ENCODE measurements at regions not wholly inside any gene's neighbourhood (a gene's known extent, or its start where the extent isn't known, plus 50 kb on each side); places are given as distances from the start of the nearest gene placed in this dataset.
A peak's percentile ranks its signal among the peaks of the same experiment; 100 is the strongest.

- H3K4me2 ChIP-seq (ENCODE audit: insufficient read depth, low read length): peak overlapping the region; percentile 71
- H3K4me3 ChIP-seq (ENCODE audit: insufficient read depth, low read length): peak overlapping the region; percentile 61
- no peak for DNase-seq (ENCODE audit: insufficient read length, low spot score, missing footprints)
- H3K36me3 ChIP-seq (ENCODE audit: insufficient read depth, low read length): no peaks in the 10 kb centered on the region
- H3K27ac ChIP-seq (ENCODE audit: low read depth, low read length): no peak overlapping the region
- no peaks in the 10 kb centered on the region for H3K9me3 ChIP-seq (ENCODE audit: low read depth, low read length)
- H4K20me1 ChIP-seq (ENCODE audit: insufficient read depth, low read length): no peaks in the 10 kb centered on the region
- TF ChIP-seq CTCF (IDR thresholded peaks at IDR 0.05; ENCODE audit: extremely low read depth, low read depth, low read length): no peak
- H3K79me2 ChIP-seq (ENCODE audit: insufficient read depth, low read length): no peaks in the 10 kb centered on the region
- no peaks in the 10 kb centered on the region for H3K4me1 ChIP-seq (ENCODE audit: insufficient read depth, low read length)
- H2AFZ ChIP-seq (ENCODE audit: low read length): peak overlapping the region; percentile 74
- H3K27me3 ChIP-seq (ENCODE audit: insufficient read depth, low read length): no peaks in the 10 kb centered on the region
These were observed 109.4 kb upstream of the CCND2 start for GRCh38 chr12:4164188-4164558.

GRCh38 chr12:4161718-4162117 lies 111.8 kb upstream of the CCND2 start:
- Histone ChIP-seq H3K4me1 (ENCODE audit: insufficient read depth, low read length) (no peaks in the 10 kb centered on the region), H3K36me3 (ENCODE audit: insufficient read depth, low read length) (no peaks in the 10 kb centered on the region), H3K27me3 (ENCODE audit: insufficient read depth, low read length) (no peaks in the 10 kb centered on the region), H3K27ac (ENCODE audit: low read depth, low read length) (no peak overlapping the region), H3K79me2 (ENCODE audit: insufficient read depth, low read length) (no peaks in the 10 kb centered on the region), H3K4me2 (ENCODE audit: insufficient read depth, low read length) (no peak overlapping the region), H2AFZ (ENCODE audit: low read length) (no peak overlapping the region), H3K4me3 (ENCODE audit: insufficient read depth, low read length) (no peak overlapping the region), H3K9me3 (ENCODE audit: low read depth, low read length) (no peaks in the 10 kb centered on the region), H4K20me1 (ENCODE audit: insufficient read depth, low read length) (no peaks in the 10 kb centered on the region)
- no peak for DNase-seq (ENCODE audit: insufficient read length, low spot score, missing footprints)
- no peak for TF ChIP-seq CTCF (IDR thresholded peaks at IDR 0.05; ENCODE audit: extremely low read depth, low read depth, low read length)

- Histone ChIP-seq H3K9me3 (ENCODE audit: low read depth, low read length) (no peaks in the 10 kb centered on the region), H2AFZ (ENCODE audit: low read length) (no peak overlapping the region), H4K20me1 (ENCODE audit: insufficient read depth, low read length) (no peaks in the 10 kb centered on the region), H3K27me3 (ENCODE audit: insufficient read depth, low read length) (no peaks in the 10 kb centered on the region), H3K36me3 (ENCODE audit: insufficient read depth, low read length) (no peaks in the 10 kb centered on the region), H3K4me2 (ENCODE audit: insufficient read depth, low read length) (no peak overlapping the region), H3K79me2 (ENCODE audit: insufficient read depth, low read length) (no peaks in the 10 kb centered on the region), H3K4me3 (ENCODE audit: insufficient read depth, low read length) (no peak overlapping the region), H3K27ac (ENCODE audit: low read depth, low read length) (no peak overlapping the region), H3K4me1 (ENCODE audit: insufficient read depth, low read length) (no peaks in the 10 kb centered on the region)
- TF ChIP-seq CTCF (IDR thresholded peaks at IDR 0.05; ENCODE audit: extremely low read depth, low read depth, low read length): no peak
- no peak for DNase-seq (ENCODE audit: insufficient read length, low spot score, missing footprints)
These were observed 113.1 kb upstream of the CCND2 start for GRCh38 chr12:4160314-4161040.

GRCh38 chr12:4159851-4160250 lies 113.7 kb upstream of the CCND2 start:
- Histone ChIP-seq H3K4me2 (ENCODE audit: insufficient read depth, low read length) (no peak overlapping the region), H4K20me1 (ENCODE audit: insufficient read depth, low read length) (no peaks in the 10 kb centered on the region), H3K27me3 (ENCODE audit: insufficient read depth, low read length) (no peaks in the 10 kb centered on the region), H3K79me2 (ENCODE audit: insufficient read depth, low read length) (no peaks in the 10 kb centered on the region), H3K4me1 (ENCODE audit: insufficient read depth, low read length) (no peaks in the 10 kb centered on the region), H3K27ac (ENCODE audit: low read depth, low read length) (no peak overlapping the region), H3K36me3 (ENCODE audit: insufficient read depth, low read length) (no peaks in the 10 kb centered on the region), H3K9me3 (ENCODE audit: low read depth, low read length) (no peaks in the 10 kb centered on the region), H3K4me3 (ENCODE audit: insufficient read depth, low read length) (no peak overlapping the region), H2AFZ (ENCODE audit: low read length) (no peak overlapping the region)
- DNase-seq (ENCODE audit: insufficient read length, low spot score, missing footprints): no peak
- TF ChIP-seq CTCF (IDR thresholded peaks at IDR 0.05; ENCODE audit: extremely low read depth, low read depth, low read length): no peak

Data from osteoblast (primary cell).